OCI-LY3 (cell line): ENCODE measurements at regions not wholly inside any gene's neighbourhood (a gene's known extent, or its start where the extent isn't known, plus 50 kb on each side); places are given as distances from the start of the nearest gene placed in this dataset.

Source experiments
- EZH2phosphoT487 ChIP-seq: fragments of 200-600 bp; shearing (Covaris generic); IDR thresholded peaks from 2 replicates; pipeline ENCODE4 v1.6.1; 2018; ENCODE audit warnings: antibody characterized with exemption, mixed run types, low read depth
- TF ChIP-seq, protein P1 (sequence below): fragments of 200-600, 300-600 bp; sonication (generic); IDR thresholded peaks from 2 replicates; pipeline ENCODE4 v1.5.1; 2014; ENCODE audit warnings: antibody characterized with exemption, low read length, low read depth

DNA sequence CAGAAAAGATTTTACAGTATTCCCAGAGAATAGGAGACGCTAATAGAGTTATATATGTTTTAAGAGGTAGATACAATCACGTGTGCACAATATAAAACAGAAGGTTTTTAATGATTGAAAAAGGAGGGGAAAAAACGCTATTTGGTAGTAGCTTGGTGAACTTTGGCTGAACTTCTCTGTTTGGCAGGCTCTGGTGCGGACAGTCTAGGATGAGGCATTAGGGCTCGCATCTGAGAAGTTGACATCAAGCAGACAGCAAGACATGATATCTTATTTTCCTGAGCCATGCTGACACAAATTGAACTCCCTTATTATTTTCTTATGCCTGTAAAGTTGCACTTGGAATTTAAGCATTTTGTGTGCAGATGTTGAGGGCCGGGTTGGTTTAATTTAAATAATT, 176.6 kb downstream of the EN1 start:
- TF ChIP-seq, protein P1, sequence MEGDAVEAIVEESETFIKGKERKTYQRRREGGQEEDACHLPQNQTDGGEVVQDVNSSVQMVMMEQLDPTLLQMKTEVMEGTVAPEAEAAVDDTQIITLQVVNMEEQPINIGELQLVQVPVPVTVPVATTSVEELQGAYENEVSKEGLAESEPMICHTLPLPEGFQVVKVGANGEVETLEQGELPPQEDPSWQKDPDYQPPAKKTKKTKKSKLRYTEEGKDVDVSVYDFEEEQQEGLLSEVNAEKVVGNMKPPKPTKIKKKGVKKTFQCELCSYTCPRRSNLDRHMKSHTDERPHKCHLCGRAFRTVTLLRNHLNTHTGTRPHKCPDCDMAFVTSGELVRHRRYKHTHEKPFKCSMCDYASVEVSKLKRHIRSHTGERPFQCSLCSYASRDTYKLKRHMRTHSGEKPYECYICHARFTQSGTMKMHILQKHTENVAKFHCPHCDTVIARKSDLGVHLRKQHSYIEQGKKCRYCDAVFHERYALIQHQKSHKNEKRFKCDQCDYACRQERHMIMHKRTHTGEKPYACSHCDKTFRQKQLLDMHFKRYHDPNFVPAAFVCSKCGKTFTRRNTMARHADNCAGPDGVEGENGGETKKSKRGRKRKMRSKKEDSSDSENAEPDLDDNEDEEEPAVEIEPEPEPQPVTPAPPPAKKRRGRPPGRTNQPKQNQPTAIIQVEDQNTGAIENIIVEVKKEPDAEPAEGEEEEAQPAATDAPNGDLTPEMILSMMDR = no peak
- TF ChIP-seq EZH2phosphoT487 = no peak
